HFFc6 (cell line): ENCODE measurements at regions not wholly inside any gene's neighbourhood (a gene's known extent, or its start where the extent isn't known, plus 50 kb on each side); places are given as distances from the start of the nearest gene placed in this dataset.

Experiments used
- DNase-seq: peaks from one replicate; pipeline ENCODE4 v3.0.0-alpha.2; 2018
- H3K27ac Mint-ChIP-seq: 2 replicates; pipeline ENCODE4 v1.8.0; 2020; ENCODE audit warnings: mild to moderate bottlenecking, mixed read lengths
- H3K27me3 Mint-ChIP-seq: 2 replicates; pipeline ENCODE4 v1.8.0; 2021; ENCODE audit warnings: mild to moderate bottlenecking, moderate library complexity, mixed read lengths; ENCODE audit not compliant: insufficient read depth
- H3K36me3 Mint-ChIP-seq: 2 replicates; pipeline ENCODE4 v1.8.0; 2021; ENCODE audit warnings: low read depth, mixed read lengths
- H3K4me1 Mint-ChIP-seq: 2 replicates; pipeline ENCODE4 v1.8.0; 2020; ENCODE audit warnings: low read depth, mixed read lengths
- H3K4me3 Mint-ChIP-seq: 2 replicates; pipeline ENCODE4 v1.8.0; 2020; ENCODE audit warnings: mild to moderate bottlenecking, moderate library complexity, mixed read lengths
- H3K9me3 Mint-ChIP-seq: 2 replicates; pipeline ENCODE4 v1.8.0; 2020; ENCODE audit warnings: mild to moderate bottlenecking, mixed read lengths
- TF ChIP-seq, protein P1 (sequence below): fragments of 200-600 bp; sonication (generic); IDR thresholded peaks from 2 replicates; pipeline ENCODE4 v1.5.0; 2021; ENCODE audit warnings: antibody characterized with exemption, mild to moderate bottlenecking

DNA sequence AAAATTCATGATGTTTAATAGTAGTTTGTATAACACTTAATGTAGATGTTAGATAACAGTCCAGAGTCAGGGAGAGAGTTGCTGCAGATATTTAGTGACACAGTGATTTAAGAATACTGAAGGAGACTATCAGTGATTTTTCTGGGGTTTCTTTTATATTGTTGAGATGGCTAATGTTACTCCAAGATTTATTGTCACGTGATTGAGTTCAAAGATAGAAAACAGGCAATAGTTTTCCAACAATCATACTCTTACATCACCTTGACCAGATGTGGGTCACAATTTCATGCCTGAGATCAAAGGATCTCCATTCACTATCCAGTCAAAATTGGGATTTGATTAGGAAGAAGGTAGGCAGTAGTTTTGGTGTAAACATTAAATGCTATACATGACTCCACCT is 580.0 kb upstream of the ARRDC3 start:
- Mint-ChIP-seq H3K27me3 (no peaks in the 10 kb centered on the region), H3K4me1 (no peaks in the 10 kb centered on the region), H3K4me3 (no peak overlapping the region), H3K27ac (no peak overlapping the region), H3K9me3 (peaks cover 4% of the 10 kb centered on the region; the same call in 1 of the 2 replicates), H3K36me3 (no peaks in the 10 kb centered on the region)
- TF ChIP-seq, protein P1, sequence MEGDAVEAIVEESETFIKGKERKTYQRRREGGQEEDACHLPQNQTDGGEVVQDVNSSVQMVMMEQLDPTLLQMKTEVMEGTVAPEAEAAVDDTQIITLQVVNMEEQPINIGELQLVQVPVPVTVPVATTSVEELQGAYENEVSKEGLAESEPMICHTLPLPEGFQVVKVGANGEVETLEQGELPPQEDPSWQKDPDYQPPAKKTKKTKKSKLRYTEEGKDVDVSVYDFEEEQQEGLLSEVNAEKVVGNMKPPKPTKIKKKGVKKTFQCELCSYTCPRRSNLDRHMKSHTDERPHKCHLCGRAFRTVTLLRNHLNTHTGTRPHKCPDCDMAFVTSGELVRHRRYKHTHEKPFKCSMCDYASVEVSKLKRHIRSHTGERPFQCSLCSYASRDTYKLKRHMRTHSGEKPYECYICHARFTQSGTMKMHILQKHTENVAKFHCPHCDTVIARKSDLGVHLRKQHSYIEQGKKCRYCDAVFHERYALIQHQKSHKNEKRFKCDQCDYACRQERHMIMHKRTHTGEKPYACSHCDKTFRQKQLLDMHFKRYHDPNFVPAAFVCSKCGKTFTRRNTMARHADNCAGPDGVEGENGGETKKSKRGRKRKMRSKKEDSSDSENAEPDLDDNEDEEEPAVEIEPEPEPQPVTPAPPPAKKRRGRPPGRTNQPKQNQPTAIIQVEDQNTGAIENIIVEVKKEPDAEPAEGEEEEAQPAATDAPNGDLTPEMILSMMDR = no peak
- no peak for DNase-seq

GRCh38 chr5:91957666-91958065 is 574.5 kb upstream of the ARRDC3 start:
- Mint-ChIP-seq H3K4me3 (no peak overlapping the region), H3K27ac (no peak overlapping the region), H3K27me3 (no peaks in the 10 kb centered on the region), H3K36me3 (no peaks in the 10 kb centered on the region), H3K9me3 (peaks cover 8% of the 10 kb centered on the region), H3K4me1 (no peaks in the 10 kb centered on the region)
- TF ChIP-seq, protein P1 = no peak
- DNase-seq = no peak

DNA sequence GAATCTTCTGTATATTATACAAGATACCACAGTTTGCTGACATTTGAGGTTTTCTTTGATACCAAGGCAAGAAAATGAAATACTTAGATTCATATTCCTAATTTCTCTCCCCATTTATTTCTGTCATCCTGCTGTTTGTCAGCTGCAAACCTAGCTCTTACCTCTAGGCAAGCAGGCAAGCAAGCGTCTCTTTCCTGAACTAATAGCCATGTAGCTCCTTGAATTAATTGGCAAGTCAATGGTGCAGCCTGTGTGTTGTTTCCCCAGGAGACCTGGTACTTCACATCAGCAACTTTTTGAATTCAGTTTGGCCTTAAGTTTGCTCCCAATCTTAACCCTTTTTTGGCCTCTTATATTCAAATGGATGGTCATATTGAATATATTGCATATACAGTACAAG is 573.6 kb upstream of the ARRDC3 start:
- Mint-ChIP-seq H3K4me1 (no peaks in the 10 kb centered on the region), H3K27me3 (no peaks in the 10 kb centered on the region), H3K27ac (no peak overlapping the region), H3K4me3 (no peak overlapping the region), H3K9me3 (peaks cover 8% of the 10 kb centered on the region), H3K36me3 (no peaks in the 10 kb centered on the region)
- DNase-seq = no peak
- TF ChIP-seq, protein P1 = no peak

DNA sequence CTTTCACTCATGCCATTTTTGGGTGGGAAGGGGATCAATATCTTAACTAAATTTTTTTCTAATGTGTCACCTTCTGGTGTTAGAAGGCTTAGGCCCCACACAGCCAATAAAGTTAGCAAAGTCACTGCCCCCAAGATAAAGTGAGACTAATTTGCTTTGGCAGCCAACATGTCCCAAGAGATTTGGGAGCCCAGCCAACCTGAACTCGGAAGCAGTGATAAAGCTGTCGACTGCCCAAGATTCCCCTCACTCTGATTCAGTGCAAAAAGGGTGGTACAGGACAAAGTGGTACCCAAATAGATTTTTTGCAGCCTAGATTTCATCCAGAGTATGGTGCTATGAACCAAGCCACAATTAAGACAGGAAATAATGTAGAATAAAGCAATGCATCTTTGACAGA is 572.5 kb upstream of the ARRDC3 start:
- no peak for DNase-seq
- TF ChIP-seq, protein P1 = no peak
- Mint-ChIP-seq H3K27ac (no peak overlapping the region), H3K36me3 (no peaks in the 10 kb centered on the region), H3K9me3 (peaks cover 4% of the 10 kb centered on the region), H3K4me1 (no peaks in the 10 kb centered on the region), H3K27me3 (no peaks in the 10 kb centered on the region), H3K4me3 (no peak overlapping the region)

DNA sequence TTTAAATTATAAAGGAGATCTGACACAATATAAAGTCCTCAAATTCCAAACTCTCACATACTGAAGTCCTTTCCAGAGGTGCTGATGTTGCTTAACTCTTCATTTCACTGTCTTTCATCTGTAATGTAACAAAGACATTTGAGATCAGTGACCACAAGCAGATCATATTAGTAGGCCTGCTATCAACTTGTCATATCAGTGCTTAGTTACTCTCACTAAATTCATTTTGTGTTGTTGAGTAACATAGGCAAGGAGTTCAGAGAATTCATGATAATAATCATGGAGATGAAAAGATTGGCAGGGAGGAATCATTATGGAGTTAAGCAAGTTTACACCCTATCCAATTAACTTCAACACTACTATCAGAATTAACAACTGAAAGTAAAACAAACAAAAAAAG is 571.0 kb upstream of the ARRDC3 start:
- no peaks in the 10 kb centered on the region for H3K4me1 Mint-ChIP-seq
- H3K27ac Mint-ChIP-seq = no peak overlapping the region
- no peak overlapping the region for H3K4me3 Mint-ChIP-seq
- no peak for DNase-seq
- TF ChIP-seq, protein P1 = no peak
- no peaks in the 10 kb centered on the region for H3K27me3 Mint-ChIP-seq
- H3K9me3 Mint-ChIP-seq = peaks cover 4% of the 10 kb centered on the region
- no peaks in the 10 kb centered on the region for H3K36me3 Mint-ChIP-seq

DNA sequence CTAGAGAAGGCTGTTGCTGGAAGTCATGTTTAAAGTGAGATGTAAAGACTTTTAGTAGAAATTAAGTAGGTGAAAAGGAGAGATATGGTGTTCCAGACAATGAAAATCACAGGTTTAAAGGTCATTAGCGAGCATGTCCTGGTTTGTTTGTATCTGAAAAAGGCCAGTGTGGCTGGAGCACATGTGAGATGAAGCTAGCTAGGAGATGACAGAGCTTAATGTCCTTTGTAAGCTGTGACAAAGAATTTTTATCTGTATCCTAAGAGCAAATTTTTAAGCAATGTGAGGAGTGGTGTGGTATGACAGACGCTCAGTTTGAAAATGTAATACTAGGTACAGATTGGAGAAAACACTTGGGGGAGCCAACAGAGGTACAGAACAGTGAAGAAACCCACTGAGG is 567.2 kb upstream of the ARRDC3 start:
- Mint-ChIP-seq H3K4me3 (no peak overlapping the region), H3K27ac (no peak overlapping the region), H3K4me1 (no peaks in the 10 kb centered on the region), H3K27me3 (no peaks in the 10 kb centered on the region), H3K36me3 (no peaks in the 10 kb centered on the region), H3K9me3 (no peaks in the 10 kb centered on the region)
- no peak for DNase-seq
- TF ChIP-seq, protein P1 = no peak
